Neural cell (in vitro differentiated cells): ENCODE measurements at regions not wholly inside any gene's neighbourhood (a gene's known extent, or its start where the extent isn't known, plus 50 kb on each side); places are given as distances from the start of the nearest gene placed in this dataset.

Source experiments
- H2AFZ ChIP-seq: fragments of 200-600, 300-800 bp; sonication (generic), shearing (Covaris generic); 2 replicates; pipeline ENCODE4 v1.6.0; 2014; ENCODE audit warnings: low read depth, mild to moderate bottlenecking, antibody characterized with exemption, low read length, moderate library complexity
- H3F3A ChIP-seq: fragments of 200-600 bp; shearing (Covaris generic); 2 replicates; pipeline ENCODE4 v1.6.1; 2016; ENCODE audit warnings: mild to moderate bottlenecking, moderate library complexity, mixed read lengths, antibody characterized with exemption, low read length; ENCODE audit not compliant: insufficient read depth, poor library complexity, severe bottlenecking
- H3K27ac ChIP-seq: fragments of 200-600, 300-800 bp; sonication (generic), shearing (Covaris generic); 2 replicates; pipeline ENCODE4 v1.5.1; 2014; ENCODE audit warnings: mild to moderate bottlenecking, low read length, moderate library complexity
- H3K27me3 ChIP-seq: fragments of 300-800, 200-600 bp; sonication (generic), shearing (Covaris generic); 2 replicates; pipeline ENCODE4 v1.6.0; 2014; ENCODE audit warnings: mild to moderate bottlenecking, low read depth, low read length, moderate library complexity; ENCODE audit not compliant: insufficient read depth
- H3K36me3 ChIP-seq: fragments of 300-800, 200-600 bp; sonication (generic), shearing (Covaris generic); 2 replicates; pipeline ENCODE4 v1.5.1; 2014; ENCODE audit warnings: mild to moderate bottlenecking, antibody characterized with exemption, low read length, moderate library complexity; ENCODE audit not compliant: insufficient read depth
- H3K4me2 ChIP-seq: fragments of 300-800, 200-600 bp; sonication (generic), shearing (Covaris generic); 2 replicates; pipeline ENCODE4 v1.6.0; 2014; ENCODE audit warnings: mild to moderate bottlenecking, low read length
- H3K4me3 ChIP-seq: fragments of 300-800, 200-600 bp; sonication (generic), shearing (Covaris generic); 2 replicates; pipeline ENCODE4 v1.5.1; 2014; ENCODE audit warnings: mild to moderate bottlenecking, low read length, moderate library complexity
- H3K79me2 ChIP-seq: fragments of 200-600 bp; shearing (Covaris generic); replicated peaks from 2 replicates; pipeline ENCODE4 v1.6.0; 2014; ENCODE audit warnings: mild to moderate bottlenecking, low read length, moderate library complexity; ENCODE audit not compliant: insufficient read depth
- H3K9ac ChIP-seq: fragments of 300-800, 200-600 bp; sonication (generic), shearing (Covaris generic); 2 replicates; pipeline ENCODE4 v1.6.1; 2016; ENCODE audit warnings: mild to moderate bottlenecking, low read length, mixed read lengths
- H3K9me2 ChIP-seq: fragments of 200-600 bp; shearing (Covaris generic); 2 replicates; pipeline ENCODE4 v1.6.1; 2016; ENCODE audit warnings: mild to moderate bottlenecking, low read length, mixed read lengths; ENCODE audit not compliant: insufficient read depth
- H3K9me3 ChIP-seq: fragments of 200-600, 300-800 bp; sonication (generic), shearing (Covaris generic); 2 replicates; pipeline ENCODE4 v1.6.1; 2016; ENCODE audit warnings: mild to moderate bottlenecking, mixed run types, low read length, moderate library complexity, mixed read lengths
- H4K20me1 ChIP-seq: fragments of 200-600 bp; shearing (Covaris generic); 2 replicates; pipeline ENCODE4 v1.6.1; 2016; ENCODE audit warnings: mild to moderate bottlenecking, mixed run types; ENCODE audit not compliant: insufficient read depth
- CTCF ChIP-seq: fragments of 450-650 bp; IDR thresholded peaks from 2 replicates; pipeline ENCODE4 v1.5.1; 2014; ENCODE audit warnings: antibody characterized with exemption, mild to moderate bottlenecking, moderate library complexity; ENCODE audit not compliant: poor library complexity, severe bottlenecking
- EP300 ChIP-seq: fragments of 450-650 bp; conservative IDR thresholded peaks from 2 replicates; pipeline ENCODE4 v1.6.1; 2014; ENCODE audit warnings: antibody characterized with exemption, mild to moderate bottlenecking, moderate library complexity; ENCODE audit not compliant: poor library complexity, severe bottlenecking
- EZH2 ChIP-seq: fragments of 200-600, 300-800 bp; shearing (Covaris generic), sonication (generic); IDR thresholded peaks from 2 replicates; pipeline ENCODE4 v1.6.1; 2014; ENCODE audit warnings: antibody characterized with exemption, low read length, borderline replicate concordance, mild to moderate bottlenecking; ENCODE audit not compliant: insufficient read depth, poor library complexity, severe bottlenecking
- MXI1 ChIP-seq: fragments of 450-650 bp; conservative IDR thresholded peaks from 2 replicates; pipeline ENCODE4 v1.6.1; 2014; ENCODE audit warnings: antibody characterized with exemption, mild to moderate bottlenecking; ENCODE audit not compliant: poor library complexity, severe bottlenecking
- POLR2AphosphoS5 ChIP-seq: IDR thresholded peaks from 2 replicates; pipeline ENCODE4 v1.6.1; 2012
- RAD21 ChIP-seq: fragments of 450-650 bp; conservative IDR thresholded peaks from 2 replicates; pipeline ENCODE4 v1.6.1; 2014; ENCODE audit warnings: antibody characterized with exemption, mild to moderate bottlenecking, moderate library complexity
- REST ChIP-seq: IDR thresholded peaks from 2 replicates; pipeline ENCODE4 v1.6.1; 2012; ENCODE audit warnings: borderline replicate concordance
- SMC3 ChIP-seq: fragments of 450-650 bp; conservative IDR thresholded peaks from 2 replicates; pipeline ENCODE4 v1.6.1; 2014; ENCODE audit warnings: antibody characterized with exemption, mild to moderate bottlenecking, moderate library complexity; ENCODE audit not compliant: poor library complexity
- TAF1 ChIP-seq: IDR thresholded peaks from 2 replicates; pipeline ENCODE4 v1.6.1; 2012; ENCODE audit warnings: low read depth

DNA sequence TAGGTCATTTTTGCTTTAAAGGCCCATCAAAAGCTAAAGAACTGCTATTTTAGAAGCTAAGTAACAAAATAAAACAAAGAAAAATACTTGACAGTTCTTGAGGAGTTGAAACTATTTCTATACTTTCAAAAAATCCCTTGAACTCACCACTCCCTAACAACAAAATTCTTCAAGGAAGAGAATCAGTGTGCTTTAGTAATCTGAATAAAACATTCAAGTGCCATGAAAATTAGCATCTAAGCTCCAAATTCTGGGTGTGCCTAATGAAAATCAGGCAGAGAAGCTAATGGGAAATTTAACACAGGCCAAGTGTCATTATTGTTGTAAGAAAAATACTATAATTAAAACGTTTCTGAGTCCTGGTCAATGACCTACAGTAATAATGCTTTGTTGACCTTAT is 456.3 kb downstream of the ZEB2 start (continued):
- TF ChIP-seq SMC3, result no peak
- no peak for TF ChIP-seq TAF1

DNA sequence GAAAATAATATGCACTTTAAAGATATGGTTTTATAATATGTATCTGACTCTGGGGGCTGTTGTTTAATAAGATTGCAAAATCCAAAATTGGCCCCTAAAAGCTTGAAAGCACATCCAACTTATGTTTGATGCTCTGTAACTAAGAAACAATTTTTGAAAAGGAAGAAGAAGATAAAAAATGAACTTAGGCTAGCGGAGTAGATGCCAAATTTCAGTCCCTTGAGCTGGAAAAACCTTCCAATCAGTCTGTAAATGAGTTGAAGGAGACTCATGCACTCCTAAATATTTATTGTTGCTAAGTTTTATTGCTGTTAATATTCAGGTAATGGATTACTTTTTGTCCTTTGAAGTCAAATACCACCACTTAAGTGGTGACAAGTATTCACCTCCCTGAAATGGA is 465.0 kb downstream of the ZEB2 start:
- no peak for TF ChIP-seq SMC3
- TF ChIP-seq RAD21, result no peak
- TF ChIP-seq EP300, result no peak
- Histone ChIP-seq H3F3A (no peaks in the 10 kb centered on the region), H3K9ac (no peak overlapping the region), H2AFZ (no peak overlapping the region), H4K20me1 (no peaks in the 10 kb centered on the region), H3K27ac (no peak overlapping the region), H3K9me3 (no peaks in the 10 kb centered on the region), H3K36me3 (no peaks in the 10 kb centered on the region), H3K4me3 (no peak overlapping the region), H3K79me2 (no peaks in the 10 kb centered on the region), H3K27me3 (no peaks in the 10 kb centered on the region), H3K4me2 (no peak overlapping the region), H3K9me2 (no peaks in the 10 kb centered on the region)

DNA sequence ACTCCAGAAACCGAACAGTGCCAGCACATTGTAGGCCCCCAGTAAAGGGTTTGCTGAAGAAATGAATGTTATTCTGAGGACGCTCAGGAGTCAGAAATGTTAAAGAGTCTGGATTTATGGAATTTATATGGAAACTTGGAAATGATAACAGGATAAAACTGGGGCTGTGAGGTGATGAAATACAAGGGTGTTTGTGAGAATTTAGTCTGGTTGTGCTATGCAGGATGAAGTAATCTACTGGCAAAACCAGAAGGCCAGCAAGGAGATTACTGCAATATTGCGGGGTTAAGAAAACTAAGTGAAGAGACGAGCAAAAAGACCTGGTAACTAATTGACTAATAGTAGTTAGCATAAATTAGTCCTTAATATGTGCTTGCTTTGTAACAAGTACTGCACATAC is 467.8 kb downstream of the ZEB2 start:
- Histone ChIP-seq H3K27me3 (no peaks in the 10 kb centered on the region), H3K9me2 (no peaks in the 10 kb centered on the region), H3K9ac (no peak overlapping the region), H3F3A (no peaks in the 10 kb centered on the region), H3K36me3 (no peaks in the 10 kb centered on the region), H3K4me3 (no peak overlapping the region), H3K4me2 (no peak overlapping the region), H3K27ac (no peak overlapping the region), H3K9me3 (no peaks in the 10 kb centered on the region), H3K79me2 (no peaks in the 10 kb centered on the region), H2AFZ (no peak overlapping the region), H4K20me1 (no peaks in the 10 kb centered on the region)
- TF ChIP-seq TAF1 (no peak), SMC3 (no peak)

- Histone ChIP-seq H3F3A (no peaks in the 10 kb centered on the region), H3K9me2 (no peaks in the 10 kb centered on the region), H2AFZ (no peak overlapping the region), H3K79me2 (no peaks in the 10 kb centered on the region), H3K4me2 (no peak overlapping the region), H3K27me3 (no peaks in the 10 kb centered on the region), H3K9me3 (no peaks in the 10 kb centered on the region), H3K27ac (no peak overlapping the region), H4K20me1 (no peaks in the 10 kb centered on the region), H3K36me3 (no peaks in the 10 kb centered on the region), H3K4me3 (no peak overlapping the region), H3K9ac (no peak overlapping the region)
- TF ChIP-seq MXI1, result no peak
- TF ChIP-seq RAD21, result no peak
- no peak for TF ChIP-seq SMC3
- no peak for TF ChIP-seq TAF1
- TF ChIP-seq POLR2AphosphoS5, result no peak
- no peak for TF ChIP-seq EZH2
- no peak for TF ChIP-seq CTCF
- TF ChIP-seq REST, result no peak
- TF ChIP-seq EP300, result no peak
Observed at GRCh38 chr2:144049137-144049536, 470.8 kb downstream of the ZEB2 start.
